Lung (tissue), 11 donors: ENCODE measurements at regions not wholly inside any gene's neighbourhood (a gene's known extent, or its start where the extent isn't known, plus 50 kb on each side); places are given as distances from the start of the nearest gene placed in this dataset.

Source experiments
- ATAC-seq: fragments of 200-7000 bp; cut with Tn5 transposase; one replicate; pipeline ENCODE4 v1.9.1; 2020; ENCODE audit warnings: moderate number of reproducible peaks; ENCODE audit not compliant: insufficient read depth, low FRiP score
- DNase-seq, 3 donors: peaks; one replicate each; pipeline ENCODE4 v3.0.0-alpha.2; 2013 to 2017
- H3K27ac ChIP-seq, 2 donors: one replicate each; pipeline ENCODE4 v1.5.1; 2013; ENCODE audit warnings: mild to moderate bottlenecking in 2 of 2, moderate library complexity in 2 of 2, control low read depth in 1 of 2, inconsistent platforms in 1 of 2, low read depth in 1 of 2, low read length in 1 of 2
- H3K27me3 ChIP-seq, 3 donors: one replicate each; pipeline ENCODE4 v1.5.1; 2013; ENCODE audit warnings: low read length in 2 of 3; ENCODE audit not compliant: control insufficient read depth in 3 of 3, insufficient read depth in 3 of 3
- H3K36me3 ChIP-seq, 4 donors: one replicate each; pipeline ENCODE4 v1.5.1; 2013; ENCODE audit warnings: low read length in 4 of 4, mild to moderate bottlenecking in 1 of 4, moderate library complexity in 1 of 4; ENCODE audit not compliant: control insufficient read depth in 4 of 4, insufficient read depth in 4 of 4
- H3K4me1 ChIP-seq, 5 donors: one replicate each; pipeline ENCODE4 v1.5.1; 2013; ENCODE audit warnings: low read length in 5 of 5, mild to moderate bottlenecking in 2 of 5, moderate library complexity in 1 of 5; ENCODE audit not compliant: control insufficient read depth in 5 of 5, insufficient read depth in 5 of 5
- H3K4me3 ChIP-seq: one replicate; pipeline ENCODE4 v1.5.1; 2013; ENCODE audit warnings: mild to moderate bottlenecking, control low read depth, moderate library complexity
- H3K9ac ChIP-seq, 2 donors: one replicate each; pipeline ENCODE4 v1.5.1; 2013; ENCODE audit warnings: low read length in 2 of 2, control low read depth in 1 of 2; ENCODE audit not compliant: insufficient read depth in 1 of 2
- H3K9me3 ChIP-seq, 4 donors: one replicate each; pipeline ENCODE4 v1.5.1; 2013; ENCODE audit warnings: low read length in 3 of 4, mild to moderate bottlenecking in 1 of 4, moderate library complexity in 1 of 4; ENCODE audit not compliant: control insufficient read depth in 4 of 4, insufficient read depth in 3 of 4
- CTCF ChIP-seq: IDR thresholded peaks from 2 replicates; pipeline ENCODE4 v1.5.1; 2012; ENCODE audit warnings: mild to moderate bottlenecking; ENCODE audit errors: control extremely low read depth, extremely low read depth
- WGBS, 2 donors: extraction: QIAGEN DNeasy Blood & Tissue Kit; methylation state at CpG; one replicate each; pipeline ENCODE4 v1.1.7; 2013; 5-methylcytosine and 5-hydroxymethylcytosine counted together
- donor health status: control.
- donor health status: control.
- donor health status: Bipolar disorder and iron deficiency.
- donor health status: healthy.
- donor health status: DM: yes; HTN: yes; CAD: no.

DNA sequence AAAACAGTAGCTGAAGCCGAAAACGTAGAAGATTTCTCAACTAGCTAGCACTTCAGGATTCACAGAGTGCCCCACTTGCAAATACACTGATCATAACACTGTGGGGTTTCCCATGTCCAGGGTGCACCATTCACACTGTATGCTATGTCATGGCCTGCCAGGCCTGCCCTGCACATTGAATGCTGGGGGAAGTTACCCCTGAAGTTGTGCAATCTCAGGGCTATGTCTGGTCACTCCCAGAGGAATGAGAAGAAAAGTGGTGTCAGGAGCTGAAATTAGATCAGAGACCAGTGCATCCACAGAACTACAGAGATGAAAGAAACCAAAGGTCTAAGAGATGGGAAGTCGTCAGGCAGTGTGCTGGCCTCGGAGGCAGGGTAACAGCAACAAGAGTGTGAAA, 196.8 kb downstream of the RAP2A start:
- Histone ChIP-seq H3K27ac (no peak overlapping the region), H3K9ac (no peak overlapping the region), H3K36me3 (no peaks in the 10 kb centered on the region), H3K9me3 (peaks cover 0 to 8% (median 0%) of the 10 kb centered on the region in 4 donors), H3K4me1 (peaks cover 0 to 4% (median 0%) of the 10 kb centered on the region in 5 donors), H3K4me3 (no peak overlapping the region), H3K27me3 (no peaks in the 10 kb centered on the region)
- ATAC-seq (no peak), DNase-seq (no peak)
- 93 to 95% methylated on average over 4 of the region's 4 CpGs for WGBS, 2 donors
- TF ChIP-seq CTCF: no peak

- Histone ChIP-seq H3K4me1 (peaks cover 0 to 4% (median 0%) of the 10 kb centered on the region in 5 donors), H3K36me3 (no peaks in the 10 kb centered on the region), H3K27ac (no peak overlapping the region), H3K4me3 (no peak overlapping the region), H3K9me3 (peaks cover 0 to 8% (median 0%) of the 10 kb centered on the region in 4 donors), H3K9ac (no peak overlapping the region), H3K27me3 (no peaks in the 10 kb centered on the region)
- no peak for DNase-seq
- TF ChIP-seq CTCF: no peak
- 80 to 84% methylated on average over 3 of the region's 3 CpGs for WGBS, 2 donors
- no peak for ATAC-seq
Measured at GRCh38 chr13:97631158-97631557, 197.2 kb downstream of the RAP2A start.

GRCh38 chr13:97639236-97639635, 205.3 kb downstream of the RAP2A start:
- Histone ChIP-seq H3K36me3 (no peaks in the 10 kb centered on the region), H3K4me3 (no peak overlapping the region), H3K4me1 (no peaks in the 10 kb centered on the region), H3K9me3 (no peaks in the 10 kb centered on the region), H3K27me3 (no peaks in the 10 kb centered on the region), H3K9ac (no peak overlapping the region), H3K27ac (no peak overlapping the region)
- no peak for ATAC-seq
- no peak for DNase-seq
- TF ChIP-seq CTCF: no peak

- Histone ChIP-seq H3K4me3 (no peak overlapping the region), H3K27me3 (no peaks in the 10 kb centered on the region), H3K9ac (no peak overlapping the region), H3K9me3 (no peaks in the 10 kb centered on the region), H3K27ac (no peak overlapping the region), H3K36me3 (no peaks in the 10 kb centered on the region), H3K4me1 (no peaks in the 10 kb centered on the region)
- WGBS, 2 donors: 81 to 88% methylated on average over 2 of the region's 2 CpGs
- ATAC-seq (no peak), DNase-seq (no peak)
- no peak for TF ChIP-seq CTCF
Measured at GRCh38 chr13:97640268-97640667, 206.3 kb downstream of the RAP2A start.
